Esophagus muscularis mucosa (tissue), 4 donors: ENCODE measurements at regions not wholly inside any gene's neighbourhood (a gene's known extent, or its start where the extent isn't known, plus 50 kb on each side); places are given as distances from the start of the nearest gene placed in this dataset.

ENCODE experiments used
- CTCF ChIP-seq, 3 experiments: fragments of 200-600 bp in 2 of 3; fragments of 450-650 bp in 1 of 3; sonication (generic) in 2 of 3; IDR thresholded peaks; one replicate each; pipeline ENCODE4 v1.5.1; 2017 to 2019; ENCODE audit warnings: antibody characterized with exemption in 3 of 3, mild to moderate bottlenecking in 2 of 3, moderate library complexity in 1 of 3
- EP300 ChIP-seq: sonication (generic); formaldehyde crosslinking; IDR thresholded peaks from one replicate; pipeline ENCODE4 v1.6.1; 2017; ENCODE audit warnings: antibody characterized with exemption
- POLR2A ChIP-seq: fragments of 450-650 bp; IDR thresholded peaks from one replicate; pipeline ENCODE4 v1.6.1; 2017; ENCODE audit warnings: antibody characterized with exemption, moderate library complexity, mild to moderate bottlenecking, low read depth
- POLR2AphosphoS5 ChIP-seq, 2 donors: sonication (generic); formaldehyde crosslinking; IDR thresholded peaks; one replicate each; pipeline ENCODE4 v1.6.1; 2017; ENCODE audit warnings: antibody characterized with exemption in 2 of 2

- TF ChIP-seq CTCF (IDR thresholded peaks at IDR 0.05) (no peak), POLR2AphosphoS5 (IDR thresholded peaks at IDR 0.05) (no peak), POLR2A (no peak), EP300 (no peak)
Observed at GRCh38 chr4:185862340-185862739, 50.3 kb upstream of the SORBS2 start.
